ENCODE measurements at regions not wholly inside any gene's neighbourhood (a gene's known extent, or its start where the extent isn't known, plus 50 kb on each side); places are given as distances from the start of the nearest gene placed in this dataset.

DNA sequence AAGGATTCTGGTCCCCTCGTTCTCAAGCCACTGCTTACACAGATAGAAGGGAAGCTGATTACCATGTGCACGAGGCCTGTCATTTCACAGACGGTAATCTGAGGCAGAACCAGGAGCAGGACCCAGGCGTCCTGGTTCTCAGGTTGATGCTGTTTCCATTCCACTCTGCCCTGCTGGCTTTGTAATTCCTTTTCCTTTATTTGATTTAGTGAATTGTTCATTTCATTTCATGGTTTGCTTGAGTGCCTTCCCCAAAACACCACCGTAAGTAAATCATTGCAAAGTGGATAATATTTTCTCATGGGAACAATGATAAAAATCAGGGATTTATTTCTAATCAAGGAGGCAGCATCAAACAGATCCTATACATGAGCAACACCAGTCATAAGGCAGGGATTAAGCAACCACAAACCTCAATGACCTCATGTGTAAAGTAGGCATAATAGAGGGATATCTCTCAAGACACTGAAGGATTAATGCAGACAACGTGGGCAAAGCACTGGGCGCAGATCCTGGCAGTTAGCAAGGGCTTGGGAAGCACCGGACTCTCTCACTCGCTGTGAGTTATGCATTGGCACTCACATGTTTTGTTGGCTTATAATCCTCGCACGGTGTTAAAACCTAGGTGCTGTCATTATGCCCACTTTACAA, 229.5 kb upstream of the FOXQ1 start (continued):
- TF ChIP-seq EZH2 (IDR thresholded peaks at IDR 0.05; ENCODE audit: borderline replicate concordance, control insufficient read depth, low read depth, low read length) (no peak), NBN (IDR thresholded peaks at IDR 0.05) (no peak), WRNIP1 (IDR thresholded peaks at IDR 0.05; ENCODE audit: borderline replicate concordance, low read depth, low read length) (no peak), NRF1 (conservative IDR thresholded peaks at IDR 0.05; ENCODE audit: low read depth, low read length) (no peak)

DNA sequence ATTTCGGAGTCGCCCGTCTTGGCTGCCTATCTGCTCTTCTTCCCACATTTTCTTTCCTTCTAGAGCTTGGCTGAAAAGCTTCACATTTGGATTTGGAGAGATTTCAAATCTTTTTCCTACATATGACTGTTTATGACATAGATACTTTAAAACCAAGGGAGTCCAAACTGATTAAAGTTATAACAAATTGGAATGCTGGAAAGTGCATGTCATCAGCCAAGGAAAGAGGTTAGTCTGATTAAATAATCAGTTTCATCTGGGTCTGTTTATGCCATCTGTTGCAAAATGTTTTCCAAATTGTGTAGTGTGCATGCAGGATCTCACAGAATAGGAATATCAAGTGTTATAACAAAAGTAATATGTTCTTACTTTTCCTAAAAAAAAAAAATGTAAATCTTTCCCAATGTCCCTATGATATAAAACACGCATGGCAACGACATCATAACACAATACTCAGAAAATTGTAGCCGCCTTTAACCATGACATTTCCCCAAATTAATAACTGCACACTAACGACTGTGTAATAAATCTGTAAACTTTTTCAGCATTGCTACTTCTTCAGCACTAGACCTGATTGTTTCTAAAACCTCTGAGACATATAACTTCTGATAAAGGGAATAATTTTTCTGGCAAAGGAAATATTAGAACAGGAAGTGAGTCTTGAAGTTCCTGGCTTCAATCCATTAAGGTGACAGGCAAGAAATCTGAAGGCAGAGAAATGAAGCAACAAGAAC, 230.2 kb upstream of the FOXQ1 start:
- 30% methylated on average over 7 of the region's 7 CpGs for WGBS (ENCODE audit: insufficient coverage, insufficient replicate concordance, low lambda C conversion rate, missing lambda C conversion rate)
- ChIA-PET RAD21 (ENCODE audit: unreplicated experiment) (no interaction called here), POLR2A (no interaction called here), CTCF (no interaction called here), SMC1A (ENCODE audit: uncharacterized antibody, unreplicated experiment) (no interaction called here)
- Histone ChIP-seq H3K27me3 (replicated peaks in 1 of 2; ENCODE audit: control insufficient read depth in 2 of 2, insufficient read depth in 2 of 2, low read length in 1 of 2) (no peaks in the 10 kb centered on the region; a peak in 2 of 4 replicates), H3K4me1 (ENCODE audit: control insufficient read depth, insufficient read depth, low read length) (no peaks in the 10 kb centered on the region), H3K79me2 (ENCODE audit: control insufficient read depth, insufficient read depth, low read length) (no peaks in the 10 kb centered on the region), H2AFZ (ENCODE audit: control insufficient read depth, low read depth, low read length) (no peak overlapping the region), H3K9me3 (replicated peaks; ENCODE audit: control insufficient read depth, insufficient read depth, low read length) (no peaks in the 10 kb centered on the region), H4K20me1 (ENCODE audit: control insufficient read depth, insufficient read depth) (no peaks in the 10 kb centered on the region), H3K4me3 (no peak overlapping the region), H3K9ac (ENCODE audit: control insufficient read depth, insufficient read depth, low read length) (no peak overlapping the region), H3K36me3 (ENCODE audit: control insufficient read depth in 2 of 2, insufficient read depth in 2 of 2, low read length in 1 of 2) (no peaks in the 10 kb centered on the region), H3K27ac (ENCODE audit: control insufficient read depth, insufficient read depth) (no peak overlapping the region), H3K4me2 (ENCODE audit: control insufficient read depth, insufficient read depth) (no peak overlapping the region)
- no peak for ATAC-seq
- no TSS peak for BruUV-seq (replicated peaks)
- intact Hi-C loops (cut with micrococcal nuclease; ENCODE audit: unreplicated experiment) (no loop called here), in situ Hi-C loops (cut with MboI) (no loop called here)
- no peak for FAIRE-seq
- no peak for DNase-seq (ENCODE audit: low read depth, low spot score)
- no peak for TF ChIP-seq SIN3A (IDR thresholded peaks at IDR 0.05; ENCODE audit: low read depth, low read length)
- TF ChIP-seq POLR2A (IDR thresholded peaks at IDR 0.05; ENCODE audit: low read depth, low read length) = no peak
- no peak for TF ChIP-seq ETV6 (conservative IDR thresholded peaks at IDR 0.05 in 1 of 2, IDR thresholded peaks at IDR 0.05 in 1 of 2; ENCODE audit: borderline replicate concordance in 1 of 2, low read depth in 1 of 2)
- no peak for TF ChIP-seq RBBP5 (conservative IDR thresholded peaks at IDR 0.05)
- TF ChIP-seq HDGF (IDR thresholded peaks at IDR 0.05) = no peak

Data from GM12878 (cell line).